MV-4-11 (cell line): ENCODE measurements at regions not wholly inside any gene's neighbourhood (a gene's known extent, or its start where the extent isn't known, plus 50 kb on each side); places are given as distances from the start of the nearest gene placed in this dataset.

ENCODE experiments used
- DNase-seq: peaks from one replicate; lab custom pipeline; 2025; lab: John Stamatoyannopoulos, UW

DNA sequence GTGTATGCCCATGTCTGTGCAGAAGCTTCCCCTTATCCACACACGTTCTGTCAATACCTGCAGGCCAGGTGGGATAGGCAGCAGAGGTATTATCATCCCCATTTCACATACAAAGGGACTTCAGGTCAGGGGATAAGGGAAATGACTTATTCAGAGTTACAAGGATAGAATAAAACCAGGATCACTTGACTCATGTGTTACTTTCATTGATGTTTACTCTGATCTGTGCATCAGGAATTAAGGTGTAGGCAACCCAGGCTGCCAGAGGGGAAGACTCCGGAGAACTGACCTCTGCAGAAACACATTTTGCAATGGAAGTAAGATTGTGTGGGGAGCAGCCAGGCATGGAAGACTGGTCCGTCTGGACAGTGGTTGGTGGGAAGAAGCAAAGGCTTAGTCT lies 74.2 kb upstream of the FSTL4 start:
- no peak for DNase-seq

DNA sequence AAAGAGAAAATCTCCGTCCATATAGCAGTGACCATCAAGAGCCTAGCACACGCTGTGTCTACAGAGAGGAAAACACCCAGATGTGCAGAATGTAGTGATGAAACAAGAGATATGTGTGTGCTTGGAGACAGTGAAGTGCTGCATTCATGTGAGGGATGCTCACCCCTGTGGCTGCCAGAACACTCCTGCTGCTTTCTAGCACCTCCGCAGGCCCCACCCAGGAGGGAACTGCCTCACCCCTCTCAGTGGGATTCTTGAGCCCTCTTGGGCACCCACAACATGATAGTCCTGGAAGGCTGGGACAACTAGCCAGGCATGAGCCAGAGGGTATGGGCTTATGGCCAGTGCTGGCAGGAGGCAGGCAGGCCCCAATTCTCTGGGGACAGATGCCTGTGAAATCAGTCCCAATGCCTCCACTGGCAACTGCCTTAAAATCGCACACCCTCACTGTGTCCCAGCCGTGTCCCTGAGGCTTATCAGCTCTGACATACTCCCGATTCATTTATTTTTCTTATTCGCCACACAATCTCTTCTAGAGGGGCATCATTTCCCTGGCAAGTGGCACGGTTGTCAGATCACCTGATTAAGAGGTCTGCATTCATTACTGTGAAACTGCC lies 73.2 kb upstream of the FSTL4 start:
- no peak for DNase-seq

DNA sequence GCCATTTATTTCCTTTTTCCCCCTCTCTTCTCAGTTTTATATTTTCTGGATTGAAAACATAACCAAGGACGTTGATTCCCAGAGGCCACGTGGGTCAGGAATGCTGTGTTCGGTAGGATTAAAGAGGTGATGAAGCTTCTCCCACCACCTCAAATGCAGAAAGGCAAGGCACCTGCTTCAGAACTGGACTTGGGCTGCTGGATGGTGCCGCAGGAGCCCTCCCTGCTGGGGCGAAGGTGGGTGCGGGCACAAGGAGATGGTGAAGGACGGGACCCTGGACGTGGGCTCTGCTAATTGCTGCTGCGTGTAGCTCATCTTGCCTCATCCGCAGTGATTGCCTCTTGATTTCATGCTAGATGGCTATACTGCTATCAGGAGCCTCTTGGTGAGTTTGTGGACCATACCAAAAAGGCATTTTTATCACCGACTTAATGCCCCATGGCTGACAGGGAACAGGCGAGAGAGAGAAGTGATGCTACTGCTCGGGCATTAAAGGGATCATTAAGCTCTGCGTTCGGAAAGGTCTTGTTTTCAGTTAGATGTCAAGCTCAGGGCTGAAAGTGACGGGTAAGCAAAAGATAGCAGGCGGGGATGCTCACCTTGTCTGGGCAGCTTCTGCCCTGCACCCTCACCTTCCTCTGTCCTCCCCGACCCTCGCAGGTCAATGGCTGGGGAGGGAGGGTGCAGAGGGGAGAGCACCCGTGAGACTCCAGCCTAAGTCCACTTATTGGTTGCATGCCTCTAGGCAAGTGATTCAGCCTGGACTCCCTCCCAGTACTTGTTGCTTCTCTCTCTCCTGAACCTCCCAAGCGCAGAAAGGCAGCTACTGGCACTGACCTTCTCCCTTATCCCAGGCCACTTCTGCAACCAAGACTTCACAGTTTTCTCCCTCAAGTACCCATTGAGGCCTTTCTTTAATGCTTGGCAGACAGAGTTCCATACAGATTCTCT lies 71.6 kb upstream of the FSTL4 start:
- no peak for DNase-seq

DNA sequence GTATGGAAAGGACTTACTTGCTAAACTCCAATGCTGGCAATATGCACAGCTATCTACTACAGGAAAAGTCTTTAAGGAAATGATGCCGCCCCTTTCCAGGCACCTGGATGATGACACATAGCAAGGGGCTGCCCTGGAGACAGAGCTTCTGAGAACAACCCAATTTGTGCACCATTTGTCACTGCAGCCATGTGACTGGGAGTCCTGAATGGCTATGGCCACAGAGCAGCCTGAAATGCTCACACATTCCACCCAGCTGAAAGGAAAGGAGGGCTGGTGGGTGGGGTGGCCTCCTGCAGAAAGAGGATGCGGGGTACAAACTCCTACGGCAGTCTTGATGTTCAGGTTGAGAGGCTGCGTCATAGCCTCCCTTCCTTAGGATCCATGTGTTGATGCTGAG lies 70.1 kb upstream of the FSTL4 start:
- DNase-seq = no peak

DNA sequence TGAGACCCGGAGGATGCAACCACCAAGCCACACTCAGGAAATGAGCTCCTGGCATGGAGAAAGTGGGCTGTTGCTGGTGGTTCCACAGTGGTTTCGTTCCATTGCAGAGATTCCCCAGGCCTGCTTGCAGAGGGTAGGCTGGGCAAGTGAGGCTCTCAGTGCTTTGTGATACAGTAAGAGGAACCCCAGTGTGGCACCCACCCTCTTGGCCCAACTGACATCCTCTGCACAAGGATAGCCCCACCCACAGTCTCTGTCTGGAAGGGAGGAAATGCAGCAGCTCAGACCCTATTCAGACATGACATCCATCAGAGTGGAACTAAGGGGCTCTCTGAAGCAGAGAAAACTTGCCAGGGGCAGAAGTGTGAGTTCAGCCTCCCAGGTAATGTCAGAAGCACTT lies 69.6 kb upstream of the FSTL4 start:
- DNase-seq = no peak

DNA sequence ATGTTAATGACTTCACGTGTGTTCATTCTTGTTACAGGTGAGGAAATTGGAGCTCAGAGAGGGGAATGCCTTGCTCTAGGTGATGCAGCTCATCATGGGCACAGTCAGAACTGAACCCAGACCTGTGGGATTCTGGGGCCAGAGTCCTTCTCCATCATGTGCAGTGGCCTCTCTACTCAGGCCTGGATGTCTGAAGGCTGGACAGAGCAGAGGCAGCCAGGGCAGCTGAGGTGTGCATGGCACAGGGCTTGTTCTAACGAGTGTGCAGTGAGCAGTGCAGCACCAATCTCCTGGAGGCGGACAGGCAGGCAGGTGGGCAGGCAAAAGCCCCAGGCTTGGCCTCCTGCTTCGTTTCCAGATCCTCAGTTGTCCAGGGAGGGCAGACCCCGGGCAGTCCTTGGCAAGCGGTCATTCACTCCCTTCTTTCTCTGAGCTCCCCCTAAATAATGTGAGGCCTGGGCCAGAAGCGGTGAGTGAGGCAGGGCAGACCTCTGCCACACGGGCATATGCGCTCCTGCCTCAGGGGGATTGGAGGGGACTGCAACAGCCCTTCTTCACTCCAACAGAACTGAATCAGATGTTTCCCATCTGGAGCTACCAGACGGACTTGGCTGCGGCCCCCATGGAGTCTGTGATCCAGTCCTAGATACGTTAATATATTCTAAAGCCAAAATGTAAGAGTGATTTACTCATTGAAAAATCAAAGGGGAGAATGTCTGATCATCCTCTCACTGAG lies 68.7 kb upstream of the FSTL4 start:
- DNase-seq = no peak

DNA sequence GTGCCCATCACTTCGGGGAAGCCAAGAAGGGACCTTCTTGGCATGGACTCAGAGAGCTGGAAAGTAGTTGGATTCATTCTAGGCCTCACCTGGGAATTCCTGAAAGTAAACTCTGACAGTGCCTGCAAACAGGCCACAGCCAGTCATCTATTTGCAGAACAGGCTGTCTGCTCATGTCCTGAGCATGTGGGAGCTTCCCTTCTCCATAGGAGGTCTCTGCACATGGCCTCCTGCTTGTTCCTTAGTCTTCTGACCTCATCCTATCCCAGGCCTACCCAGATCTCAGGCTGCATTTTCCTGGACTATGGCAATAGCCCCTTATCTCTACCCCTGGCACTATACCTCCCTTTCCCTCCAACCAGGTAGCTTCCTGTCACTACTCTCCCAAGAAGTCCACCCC lies 67.2 kb upstream of the FSTL4 start:
- no peak for DNase-seq

DNA sequence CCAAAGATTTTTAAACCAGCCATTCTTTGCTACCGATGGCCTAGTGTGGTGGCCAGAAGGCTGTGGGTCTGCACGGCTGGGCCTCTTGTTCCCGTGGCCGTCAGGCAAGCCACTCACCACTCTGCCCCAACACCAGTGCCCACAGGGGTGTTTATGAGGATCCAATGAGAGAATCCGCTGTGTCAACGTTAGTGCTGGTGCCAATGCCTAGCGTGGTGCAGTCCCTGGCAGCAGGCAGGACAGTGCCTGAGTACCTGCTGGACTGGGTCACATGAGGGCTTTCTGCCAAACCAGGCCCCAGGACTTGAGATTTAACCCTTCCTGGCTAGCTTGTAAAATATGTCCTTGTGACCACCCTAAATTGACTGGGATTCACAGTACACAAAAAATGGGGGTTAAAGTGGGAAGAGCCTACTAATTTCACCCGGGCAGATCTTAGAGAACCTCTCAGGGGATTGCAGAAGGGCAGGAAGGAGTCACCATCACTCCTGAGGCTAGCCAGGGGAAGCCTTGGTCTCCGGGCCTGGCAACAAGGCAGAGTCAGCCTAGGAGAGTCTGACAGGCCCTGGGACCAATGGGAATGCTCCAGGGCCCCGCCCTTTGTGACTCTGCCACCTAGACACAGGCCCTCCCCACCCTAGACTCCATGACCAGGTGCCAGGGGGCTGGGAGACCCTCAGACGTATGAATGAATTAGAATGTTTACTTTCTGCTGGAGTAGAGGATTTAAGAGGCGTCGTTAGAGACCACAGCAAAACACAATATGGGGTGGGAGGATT lies 63.2 kb upstream of the FSTL4 start:
- no peak for DNase-seq

DNA sequence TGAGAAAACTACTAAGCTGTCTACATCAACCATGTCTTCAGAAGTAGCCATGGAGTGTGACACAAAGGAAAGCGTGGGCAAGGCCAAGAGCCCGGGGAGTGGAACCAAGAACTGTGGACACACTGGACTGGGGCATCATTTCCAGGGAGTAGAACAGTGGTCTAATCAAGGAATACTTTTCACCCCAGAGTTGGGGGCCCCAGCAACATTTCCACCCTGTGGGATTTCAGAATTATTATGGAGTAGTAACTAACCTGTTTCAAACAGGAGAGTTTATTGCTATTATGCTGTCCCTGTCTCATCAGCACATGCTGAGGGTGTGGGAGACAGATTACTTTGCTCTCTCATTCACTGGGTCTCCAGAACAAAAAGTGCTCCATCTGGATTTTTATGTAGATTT lies 58.0 kb upstream of the FSTL4 start:
- DNase-seq = no peak

DNA sequence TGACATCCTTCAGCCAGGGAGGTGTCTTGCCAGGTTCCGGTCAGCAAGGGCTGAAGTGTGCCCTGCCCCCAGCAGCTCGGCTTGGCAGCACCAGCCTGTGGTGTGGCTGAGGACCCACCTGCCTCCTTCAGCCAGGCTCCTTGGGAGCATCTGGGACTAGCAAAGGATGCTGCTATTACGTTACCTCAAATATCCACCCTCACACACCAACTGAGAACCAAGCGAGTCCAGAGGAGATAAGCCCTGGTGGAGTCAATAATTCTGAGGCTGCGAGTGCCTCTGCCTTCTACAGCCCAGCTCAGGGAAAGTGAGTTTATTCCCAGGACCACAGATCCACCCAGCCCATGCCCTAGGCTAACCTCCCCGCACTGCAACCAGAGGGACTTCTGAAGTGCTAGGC lies 57.1 kb upstream of the FSTL4 start:
- DNase-seq = no peak

DNA sequence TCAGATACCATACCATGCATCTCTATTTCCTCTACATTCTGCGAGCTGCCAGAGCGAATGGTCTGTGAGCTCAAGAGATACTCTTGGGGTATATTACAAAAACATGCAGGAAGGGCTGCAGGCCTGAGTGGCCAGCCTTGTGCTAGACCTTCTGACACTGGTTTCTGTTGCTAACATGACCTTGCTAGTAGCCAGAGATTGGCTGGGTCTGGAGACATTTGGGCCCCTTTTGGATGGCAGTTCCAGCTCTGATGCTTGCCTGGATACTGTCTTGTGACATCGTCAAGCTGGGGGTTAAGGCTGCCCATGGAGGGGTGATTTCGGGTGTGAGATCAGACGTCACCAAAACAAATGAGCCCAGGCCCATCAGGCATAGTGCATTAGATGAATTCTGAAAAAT lies 56.1 kb upstream of the FSTL4 start:
- DNase-seq = no peak

DNA sequence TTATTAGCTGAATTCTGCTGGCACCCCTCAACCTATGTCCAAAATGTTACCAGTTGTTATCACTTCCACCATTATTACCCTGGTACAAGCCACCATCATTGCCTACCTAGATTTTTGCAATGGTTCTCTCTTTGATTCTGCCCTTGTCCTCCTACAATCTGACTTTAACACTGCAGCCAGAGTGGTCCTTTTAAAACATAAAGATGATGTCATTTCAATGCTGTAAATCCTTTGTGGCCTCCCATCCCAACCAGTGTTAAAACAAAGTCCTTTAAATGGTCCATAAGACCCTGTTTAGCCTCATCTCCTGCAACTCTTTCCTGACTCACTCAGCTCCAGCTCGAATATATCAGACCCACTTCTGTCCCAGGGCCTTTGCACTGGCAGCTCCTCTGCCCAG lies 54.9 kb upstream of the FSTL4 start:
- no peak for DNase-seq

DNA sequence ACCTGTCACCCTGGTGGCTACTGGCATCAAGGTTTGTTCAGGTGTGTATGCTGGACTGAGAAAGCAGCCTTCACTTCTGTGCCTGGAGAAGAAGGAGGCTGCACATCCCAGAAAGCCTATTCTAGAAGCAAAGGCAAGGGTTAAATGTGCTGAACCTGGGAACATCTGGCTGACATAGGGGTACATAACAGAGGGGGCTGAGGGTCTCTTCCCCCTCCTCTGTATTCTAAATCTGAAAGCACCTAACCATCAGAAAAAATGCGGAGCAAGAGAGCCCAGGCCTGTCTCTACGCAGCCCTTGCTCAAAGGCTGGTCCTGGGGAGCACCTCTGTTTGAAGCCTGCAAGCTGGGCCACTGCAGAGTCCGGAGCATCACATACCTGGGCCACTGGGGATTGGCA lies 53.2 kb upstream of the FSTL4 start:
- no peak for DNase-seq

DNA sequence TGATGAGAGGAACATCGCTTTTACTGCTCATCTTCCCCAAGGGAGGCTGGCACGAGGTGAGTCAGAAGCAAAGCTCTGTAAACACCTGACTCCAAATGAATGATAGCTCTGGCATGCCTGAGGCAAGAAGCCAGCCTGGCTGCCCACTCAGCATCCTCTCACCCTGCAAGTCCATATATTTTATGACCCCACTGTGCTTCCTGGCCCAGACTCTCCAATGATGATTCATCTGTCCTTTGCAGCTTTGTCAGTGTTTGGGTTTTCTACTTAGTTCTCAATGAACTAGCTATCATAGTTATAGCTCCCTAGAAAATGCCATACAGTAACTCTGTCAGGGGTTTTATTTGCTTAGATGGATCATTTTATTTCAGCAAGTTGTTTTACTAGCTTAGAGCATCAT lies 52.1 kb upstream of the FSTL4 start:
- DNase-seq = no peak

DNA sequence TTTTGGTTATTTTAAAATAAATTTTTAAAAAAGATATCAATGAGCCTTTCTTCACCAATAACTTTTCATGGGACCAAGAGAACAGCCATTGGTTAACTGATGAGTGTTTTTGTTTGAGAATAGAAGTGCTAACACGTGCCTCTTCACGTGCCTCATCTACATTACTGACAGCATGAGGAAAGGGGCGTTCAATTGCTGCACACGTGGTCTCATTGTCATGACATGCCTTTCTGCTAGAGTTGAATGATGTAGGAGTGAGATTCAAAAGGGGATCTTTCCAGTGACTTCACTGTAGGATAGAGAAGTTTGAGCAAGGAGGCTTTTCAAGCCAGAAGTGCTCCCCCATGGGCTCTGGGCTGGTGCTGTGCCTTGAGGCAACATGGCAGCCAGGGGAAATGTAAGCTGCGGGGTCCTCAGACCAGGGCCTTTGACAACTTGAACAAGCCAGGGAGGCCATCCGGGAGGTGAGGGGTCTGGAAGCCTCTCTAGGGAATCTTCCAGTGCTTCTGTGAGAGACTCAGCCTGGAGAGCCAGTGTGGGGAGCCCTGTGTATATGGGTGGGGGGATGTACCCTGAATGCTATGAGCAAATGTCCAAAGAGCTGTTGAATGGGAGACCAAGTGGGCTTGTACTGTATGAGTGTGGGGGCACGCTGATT lies 51.2 kb upstream of the FSTL4 start:
- no peak for DNase-seq

DNA sequence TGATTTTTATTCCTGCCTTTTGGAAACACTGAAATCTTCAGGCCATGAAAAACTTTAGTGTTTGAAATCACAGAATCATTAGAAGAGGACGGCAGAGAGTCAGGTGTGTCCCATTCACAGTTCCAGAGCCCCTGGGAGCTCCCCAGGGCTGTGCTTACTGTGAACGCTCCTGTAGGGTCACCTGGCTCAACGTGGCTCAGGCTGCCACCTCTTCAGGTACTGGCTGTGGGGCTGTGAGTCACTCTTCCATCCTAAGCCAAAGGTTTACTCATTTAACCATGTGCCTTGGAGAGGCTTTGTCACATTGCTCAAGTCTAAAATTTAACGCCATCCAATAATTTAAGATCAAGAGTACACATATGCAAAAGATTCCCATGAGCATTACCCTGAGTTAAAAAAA lies 50.2 kb upstream of the FSTL4 start:
- DNase-seq = no peak
